Neural crest cell (in vitro differentiated cells): ENCODE measurements at regions not wholly inside any gene's neighbourhood (a gene's known extent, or its start where the extent isn't known, plus 50 kb on each side); places are given as distances from the start of the nearest gene placed in this dataset.
A peak's percentile ranks its signal among the peaks of the same experiment; 100 is the strongest.

Source experiments
- DNase-seq: peaks from one replicate; pipeline ENCODE4 v3.0.0; 2021; ENCODE audit warnings: low read depth, mixed read lengths, low spot score
- H3K27ac Mint-ChIP-seq: one replicate; pipeline ENCODE4 v1.8.0; 2021; ENCODE audit warnings: mild to moderate bottlenecking, mixed read lengths; ENCODE audit not compliant: unreplicated experiment
- H3K27me3 Mint-ChIP-seq: 2 replicates; pipeline ENCODE4 v1.8.0; 2021; ENCODE audit warnings: low read depth, mild to moderate bottlenecking, mixed read lengths
- H3K36me3 Mint-ChIP-seq: 2 replicates; pipeline ENCODE4 v1.8.0; 2021; ENCODE audit warnings: low read depth, mild to moderate bottlenecking, mixed read lengths
- H3K4me1 Mint-ChIP-seq: 2 replicates; pipeline ENCODE4 v1.8.0; 2021; ENCODE audit warnings: mixed read lengths
- H3K4me3 Mint-ChIP-seq: one replicate; pipeline ENCODE4 v1.8.0; 2021; ENCODE audit warnings: mild to moderate bottlenecking, mixed read lengths
- H3K9me3 Mint-ChIP-seq: 2 replicates; pipeline ENCODE4 v1.8.0; 2021; ENCODE audit warnings: mixed read lengths
- CTCF ChIP-seq: fragments of 200-600 bp; sonication (generic); conservative IDR thresholded peaks from 2 replicates; pipeline ENCODE4 v1.5.0; 2021; ENCODE audit warnings: antibody characterized with exemption, mild to moderate bottlenecking

DNA sequence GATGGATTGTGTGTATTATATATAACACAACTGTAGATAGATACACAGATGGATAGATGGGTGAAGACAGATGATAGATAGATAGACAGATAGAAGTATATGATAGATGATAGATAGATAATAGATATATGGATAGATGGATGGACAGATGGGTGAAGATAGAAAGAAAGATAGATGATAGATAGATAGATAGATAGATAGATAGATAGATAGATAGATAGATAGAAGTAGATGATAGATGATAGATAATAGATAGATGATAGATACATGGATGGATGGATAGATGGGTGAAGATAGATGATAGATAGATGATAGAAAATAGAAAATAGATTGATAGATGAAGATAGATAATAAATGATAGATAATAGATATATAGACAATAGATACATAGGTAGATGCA, 83.3 kb downstream of the FOXF2 start:
- H3K27ac Mint-ChIP-seq: no peak overlapping the region
- no peak for DNase-seq

DNA sequence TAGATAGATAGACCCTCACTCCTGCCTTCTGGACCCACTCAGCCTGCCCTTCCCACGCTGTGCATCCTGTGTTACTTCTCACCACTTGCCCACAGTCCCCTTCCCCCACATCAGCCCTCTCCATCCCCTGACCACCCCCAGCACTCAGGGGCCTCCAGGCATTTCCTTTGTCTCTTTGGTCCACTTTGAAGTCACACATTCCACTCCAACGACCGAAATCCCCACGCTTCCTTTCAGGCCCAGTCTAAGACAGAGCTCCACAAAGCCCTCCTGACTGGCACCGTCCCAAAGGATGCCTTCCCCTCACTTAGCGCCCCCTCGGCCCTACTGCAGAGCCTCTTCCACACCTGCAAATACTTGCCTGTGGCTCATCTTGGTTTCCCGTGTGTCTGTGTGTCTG, 83.8 kb downstream of the FOXF2 start:
- Mint-ChIP-seq H3K4me1 (peaks cover 10% of the 10 kb centered on the region), H3K27me3 (peaks cover 3% of the 10 kb centered on the region), H3K9me3 (no peaks in the 10 kb centered on the region), H3K27ac (no peak overlapping the region), H3K4me3 (no peak overlapping the region), H3K36me3 (no peaks in the 10 kb centered on the region)
- no peak for TF ChIP-seq CTCF
- DNase-seq: no peak

More for the DNA sequence above, 83.3 kb downstream of the FOXF2 start:
- TF ChIP-seq CTCF: no peak
- Mint-ChIP-seq H3K4me1 (peaks cover 14% of the 10 kb centered on the region), H3K4me3 (no peak overlapping the region), H3K27me3 (peaks cover 3% of the 10 kb centered on the region), H3K9me3 (no peaks in the 10 kb centered on the region), H3K36me3 (no peaks in the 10 kb centered on the region)

- H3K27me3 Mint-ChIP-seq: peaks cover 3% of the 10 kb centered on the region
- no peak overlapping the region for H3K4me3 Mint-ChIP-seq
- H3K4me1 Mint-ChIP-seq: peaks cover 8% of the 10 kb centered on the region
- H3K36me3 Mint-ChIP-seq: peaks cover 3% of the 10 kb centered on the region
- no peak for TF ChIP-seq CTCF
- peaks cover 4% of the 10 kb centered on the region for H3K9me3 Mint-ChIP-seq
- no peak overlapping the region for H3K27ac Mint-ChIP-seq
- no peak for DNase-seq
Measured at GRCh38 chr6:1473598-1473997, 84.2 kb downstream of the FOXF2 start.

GRCh38 chr6:1474205-1474604, 84.8 kb downstream of the FOXF2 start:
- no peak for DNase-seq
- peaks cover 4% of the 10 kb centered on the region for H3K36me3 Mint-ChIP-seq
- TF ChIP-seq CTCF: peak; percentile 32
- peaks cover 1% of the 10 kb centered on the region for H3K27me3 Mint-ChIP-seq
- peaks cover 6% of the 10 kb centered on the region for H3K9me3 Mint-ChIP-seq
- no peak overlapping the region for H3K4me3 Mint-ChIP-seq
- H3K27ac Mint-ChIP-seq: no peak overlapping the region
- H3K4me1 Mint-ChIP-seq: peaks cover 8% of the 10 kb centered on the region

GRCh38 chr6:1475174-1475573, 85.8 kb downstream of the FOXF2 start:
- Mint-ChIP-seq H3K9me3 (peaks cover 6% of the 10 kb centered on the region), H3K4me1 (peaks cover 8% of the 10 kb centered on the region), H3K27me3 (no peaks in the 10 kb centered on the region), H3K36me3 (peaks cover 4% of the 10 kb centered on the region), H3K4me3 (no peak overlapping the region), H3K27ac (no peak overlapping the region)
- no peak for DNase-seq
- TF ChIP-seq CTCF: no peak
